ENCODE measurements at regions not wholly inside any gene's neighbourhood (a gene's known extent, or its start where the extent isn't known, plus 50 kb on each side); places are given as distances from the start of the nearest gene placed in this dataset.

DNA sequence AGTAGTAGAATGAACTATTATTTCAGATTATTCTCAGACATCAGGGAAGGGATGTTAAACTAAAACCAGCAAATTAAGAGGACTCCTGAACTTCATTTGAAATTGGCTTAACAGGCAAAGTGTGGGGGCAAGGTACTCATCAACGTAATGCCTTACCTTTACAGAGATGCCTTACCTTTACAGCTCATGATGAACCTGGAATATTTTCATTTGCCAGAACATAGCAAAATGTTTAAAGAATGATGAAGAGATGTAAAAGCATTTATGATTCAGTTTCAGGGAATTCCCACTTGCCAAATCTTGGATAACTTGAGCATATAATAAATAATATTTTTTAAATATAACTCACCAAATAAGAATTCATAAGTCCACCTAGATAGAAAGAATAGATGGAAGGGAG lies 207.5 kb downstream of the TINAG start:
- TF ChIP-seq GTF2F1 (IDR thresholded peaks at IDR 0.05; ENCODE audit: low read depth, low read length) (no peak), CHD1 (IDR thresholded peaks at IDR 0.05; ENCODE audit: low read length) (no peak), PTTG1 (tag; IDR thresholded peaks at IDR 0.05; ENCODE audit: low read depth) (no peak), EP300 (IDR thresholded peaks at IDR 0.05; ENCODE audit: low read length) (no peak), CEBPB (tag; IDR thresholded peaks at IDR 0.05) (no peak), NFXL1 (CRISPR knock-in tag; IDR thresholded peaks at IDR 0.05) (no peak), POLR2A (conservative IDR thresholded peaks at IDR 0.05) (no peak), JUND (IDR thresholded peaks at IDR 0.05; ENCODE audit: borderline replicate concordance, low read depth, low read length) (no peak), JUND (tag; IDR thresholded peaks at IDR 0.05; ENCODE audit: borderline replicate concordance, low read depth, low read length) (no peak), HIVEP1 (CRISPR knock-in tag; IDR thresholded peaks at IDR 0.05) (no peak)
- TF ChIP-seq, protein P1, sequence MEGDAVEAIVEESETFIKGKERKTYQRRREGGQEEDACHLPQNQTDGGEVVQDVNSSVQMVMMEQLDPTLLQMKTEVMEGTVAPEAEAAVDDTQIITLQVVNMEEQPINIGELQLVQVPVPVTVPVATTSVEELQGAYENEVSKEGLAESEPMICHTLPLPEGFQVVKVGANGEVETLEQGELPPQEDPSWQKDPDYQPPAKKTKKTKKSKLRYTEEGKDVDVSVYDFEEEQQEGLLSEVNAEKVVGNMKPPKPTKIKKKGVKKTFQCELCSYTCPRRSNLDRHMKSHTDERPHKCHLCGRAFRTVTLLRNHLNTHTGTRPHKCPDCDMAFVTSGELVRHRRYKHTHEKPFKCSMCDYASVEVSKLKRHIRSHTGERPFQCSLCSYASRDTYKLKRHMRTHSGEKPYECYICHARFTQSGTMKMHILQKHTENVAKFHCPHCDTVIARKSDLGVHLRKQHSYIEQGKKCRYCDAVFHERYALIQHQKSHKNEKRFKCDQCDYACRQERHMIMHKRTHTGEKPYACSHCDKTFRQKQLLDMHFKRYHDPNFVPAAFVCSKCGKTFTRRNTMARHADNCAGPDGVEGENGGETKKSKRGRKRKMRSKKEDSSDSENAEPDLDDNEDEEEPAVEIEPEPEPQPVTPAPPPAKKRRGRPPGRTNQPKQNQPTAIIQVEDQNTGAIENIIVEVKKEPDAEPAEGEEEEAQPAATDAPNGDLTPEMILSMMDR (IDR thresholded peaks at IDR 0.05 in 2 of 3, conservative IDR thresholded peaks at IDR 0.05 in 1 of 3; ENCODE audit: insufficient read depth in 2 of 3, low read depth in 1 of 3, low read length in 3 of 3) = no peak
